AML-193 (cell line): ENCODE measurements at regions not wholly inside any gene's neighbourhood (a gene's known extent, or its start where the extent isn't known, plus 50 kb on each side); places are given as distances from the start of the nearest gene placed in this dataset.

ENCODE experiments used
- DNase-seq, 2 experiments: peaks; one replicate each; lab custom pipeline; 2025; lab: John Stamatoyannopoulos, UW

DNA sequence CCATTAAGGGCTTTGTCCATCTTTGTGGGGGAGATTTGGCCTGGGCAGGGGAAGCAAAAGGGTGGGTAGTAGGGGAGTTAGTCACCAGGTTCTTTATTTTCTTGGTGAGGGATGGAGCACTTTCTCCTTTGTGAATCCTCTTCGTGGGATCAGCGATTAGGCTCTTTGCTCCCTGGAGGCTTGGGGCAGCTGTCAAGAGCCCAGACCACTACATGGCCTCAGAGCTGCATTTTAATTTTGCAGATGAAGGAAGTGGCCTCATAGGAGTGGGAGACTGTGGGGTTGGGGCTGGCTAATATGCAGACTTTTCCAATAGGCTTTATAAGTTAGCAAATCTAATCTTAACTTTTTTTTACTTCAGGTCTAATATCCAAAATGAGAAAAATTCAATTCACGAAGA, 168.1 kb upstream of the DEFB112 start:
- no peak for DNase-seq

DNA sequence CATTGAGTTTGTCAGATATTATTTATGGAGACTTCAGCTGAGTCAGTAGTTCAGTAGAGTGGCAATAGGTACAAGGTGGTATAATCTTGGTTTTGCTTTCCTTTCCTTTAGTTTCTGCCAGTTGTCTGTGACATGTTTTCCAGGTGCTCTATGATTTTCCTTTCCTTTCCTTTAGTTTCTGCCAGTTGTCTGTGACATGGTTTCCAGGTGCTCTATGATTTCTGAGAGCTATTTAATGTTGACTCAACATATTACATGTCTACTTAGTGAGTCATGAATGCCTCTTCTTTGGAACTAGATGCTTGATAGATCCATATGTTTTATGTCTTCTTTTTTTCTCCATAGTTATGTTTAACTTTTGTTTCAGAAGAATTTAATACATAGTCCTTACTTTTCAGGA, 186.4 kb upstream of the DEFB112 start:
- DNase-seq: no peak

DNA sequence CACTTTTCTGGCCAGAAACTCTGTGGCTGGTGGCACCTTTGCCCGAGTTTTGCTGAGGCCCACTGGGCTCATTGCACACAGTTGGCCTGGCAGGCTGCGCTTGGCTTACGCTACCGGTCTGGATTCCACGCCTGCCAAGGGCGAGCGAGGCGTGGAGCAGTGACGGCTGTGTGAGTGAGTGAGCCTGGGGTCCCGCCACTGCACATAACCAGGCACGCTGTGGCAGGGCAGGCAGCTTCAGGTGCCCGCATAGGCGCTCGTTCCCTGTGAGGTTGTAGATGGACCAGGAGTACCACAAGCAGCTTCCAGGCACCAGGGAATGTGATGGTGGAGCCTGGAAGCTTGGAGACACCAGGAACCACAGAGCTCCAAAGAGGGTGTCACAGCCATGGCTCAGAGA, 190.1 kb upstream of the DEFB112 start:
- no peak for DNase-seq

DNA sequence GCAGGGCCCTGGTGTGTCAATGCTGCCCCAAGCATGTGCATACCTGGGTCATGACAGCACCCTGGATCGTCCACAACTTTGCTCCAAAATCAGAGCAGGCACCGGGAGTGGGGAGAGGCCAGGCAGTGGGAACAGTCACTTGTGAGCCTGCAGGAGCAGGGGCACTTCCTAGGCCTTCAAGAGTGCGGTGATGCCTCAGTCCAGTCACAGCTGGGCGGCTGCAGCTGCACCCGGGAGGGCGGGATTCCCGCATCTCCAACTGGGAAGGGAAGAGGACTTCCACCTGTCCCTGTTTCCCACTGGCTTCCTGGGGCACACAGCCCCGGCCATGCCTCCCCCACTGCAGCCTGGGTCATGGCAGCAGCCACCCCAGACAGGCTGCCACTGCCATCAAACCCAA, 191.3 kb upstream of the DEFB112 start:
- no peak for DNase-seq

DNA sequence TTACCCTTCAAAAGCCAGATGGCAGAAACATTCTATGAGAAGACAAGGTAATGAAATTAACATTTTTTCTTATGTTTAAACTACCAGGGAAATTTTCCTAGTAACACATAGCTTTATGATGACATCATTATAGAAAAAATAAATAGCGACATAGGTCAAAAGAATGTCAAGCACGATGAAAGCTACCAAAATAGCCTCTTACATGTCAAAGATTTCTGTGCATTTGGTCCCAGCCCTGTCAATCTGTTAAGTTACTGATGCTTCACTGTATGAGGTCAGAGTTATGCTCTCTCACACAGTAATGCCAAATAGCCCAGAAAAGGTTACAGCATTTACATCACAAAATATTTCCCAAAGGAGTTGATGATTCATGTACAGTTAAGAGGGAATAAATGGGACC, 199.8 kb upstream of the DEFB112 start:
- no peak for DNase-seq

DNA sequence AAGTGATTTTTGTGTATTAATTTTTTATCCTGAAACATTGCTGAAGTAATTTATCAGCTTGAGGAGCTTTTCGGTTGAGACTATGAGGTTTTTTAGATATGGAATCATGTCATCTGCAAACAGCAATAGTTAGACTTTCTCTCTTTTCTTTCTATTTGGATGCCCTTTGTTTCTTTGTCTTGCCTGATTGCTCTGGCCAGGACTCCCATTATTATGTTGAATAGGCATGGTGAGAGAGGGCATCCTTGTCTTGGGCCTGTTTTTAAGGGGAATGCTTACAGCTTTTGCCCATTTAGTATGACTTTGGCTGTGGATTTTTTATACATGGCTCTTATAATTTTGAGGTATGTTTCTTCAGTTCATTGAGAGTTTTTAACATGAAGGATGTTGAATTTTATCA, 207.6 kb upstream of the DEFB112 start:
- no peak for DNase-seq

DNA sequence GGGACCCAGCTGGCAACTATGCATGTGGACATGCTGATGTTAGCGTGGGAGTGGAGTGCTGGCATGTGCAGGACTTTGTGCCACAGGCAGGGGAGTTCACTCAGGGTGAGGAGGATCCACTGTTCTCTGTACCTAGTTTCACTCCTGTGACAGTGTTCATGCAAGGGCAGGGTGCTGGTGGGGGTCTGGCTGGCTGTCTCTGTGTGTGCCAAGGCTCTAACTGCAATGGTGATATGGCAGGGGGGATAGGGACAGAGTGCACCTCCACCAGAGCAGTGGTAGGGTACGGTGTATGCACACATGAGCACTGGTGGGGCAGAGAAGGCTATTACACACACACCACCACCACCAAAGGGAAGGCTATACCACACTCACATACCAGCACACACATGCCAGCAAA, 210.2 kb upstream of the DEFB112 start:
- no peak for DNase-seq

DNA sequence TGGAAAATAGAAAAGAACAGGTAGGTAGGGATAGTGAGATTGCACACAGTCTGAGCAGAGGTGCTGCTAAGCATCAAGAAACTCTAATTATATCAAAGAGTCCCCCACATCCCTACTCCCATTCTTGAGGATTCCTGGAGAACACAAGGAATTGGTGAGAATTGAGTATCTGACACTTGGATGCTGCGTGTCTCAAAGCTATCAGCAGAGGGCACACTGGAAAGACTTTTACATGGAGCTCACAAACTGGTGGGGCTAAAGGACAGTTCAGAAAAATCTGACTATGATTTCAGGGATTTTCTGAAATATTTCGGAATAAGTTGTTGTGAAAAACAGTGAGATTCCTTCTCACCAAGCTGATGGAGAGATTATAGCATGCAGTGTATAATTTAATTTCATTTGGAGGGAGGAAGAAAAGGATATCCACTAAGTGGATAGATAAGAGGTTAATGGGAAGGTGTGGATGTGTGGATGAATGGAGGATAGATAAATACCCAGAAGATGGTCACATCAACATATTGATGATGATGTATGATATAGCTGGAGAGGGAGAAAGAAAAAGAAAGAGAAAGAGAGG, 215.4 kb upstream of the DEFB112 start:
- peak in 1 of 2 experiments; percentile 27 for DNase-seq

DNA sequence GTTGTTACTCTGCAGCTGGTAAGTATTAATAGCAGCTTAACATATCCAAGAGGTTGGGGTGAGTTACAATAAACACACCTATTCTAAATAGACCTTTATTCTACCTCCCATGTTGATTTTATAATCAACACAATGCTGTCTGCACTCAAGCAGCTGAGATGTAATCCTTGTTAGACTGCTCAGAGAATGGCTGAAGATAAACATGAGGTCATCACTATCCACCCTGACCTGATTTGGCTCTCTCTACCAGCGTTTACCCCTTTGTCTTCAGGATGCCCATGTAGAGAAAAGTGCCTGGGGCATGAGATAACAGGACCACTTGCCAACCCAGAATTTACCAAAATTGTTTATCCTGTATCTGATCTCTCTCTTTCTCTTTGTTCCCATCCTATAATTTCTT, 220.7 kb upstream of the DEFB112 start:
- DNase-seq: no peak

DNA sequence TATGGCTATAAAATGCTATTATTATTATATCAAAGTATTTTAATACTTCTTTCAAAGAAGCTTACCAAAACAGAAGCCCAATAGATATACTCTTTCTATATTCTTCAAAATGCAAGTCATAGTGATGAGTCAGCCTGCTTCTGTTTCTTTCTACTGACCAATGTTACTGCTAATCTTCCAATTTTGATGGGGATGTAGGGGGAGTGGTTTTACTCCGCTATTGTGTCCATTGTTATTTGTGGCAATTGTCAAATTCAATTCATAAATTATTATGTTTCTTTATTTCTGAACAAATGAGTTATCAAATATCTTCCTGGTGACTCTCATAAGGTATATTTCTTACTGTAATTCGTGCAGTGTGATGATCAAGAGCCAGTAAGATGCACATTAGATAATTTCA, 221.5 kb upstream of the DEFB112 start:
- DNase-seq: no peak

DNA sequence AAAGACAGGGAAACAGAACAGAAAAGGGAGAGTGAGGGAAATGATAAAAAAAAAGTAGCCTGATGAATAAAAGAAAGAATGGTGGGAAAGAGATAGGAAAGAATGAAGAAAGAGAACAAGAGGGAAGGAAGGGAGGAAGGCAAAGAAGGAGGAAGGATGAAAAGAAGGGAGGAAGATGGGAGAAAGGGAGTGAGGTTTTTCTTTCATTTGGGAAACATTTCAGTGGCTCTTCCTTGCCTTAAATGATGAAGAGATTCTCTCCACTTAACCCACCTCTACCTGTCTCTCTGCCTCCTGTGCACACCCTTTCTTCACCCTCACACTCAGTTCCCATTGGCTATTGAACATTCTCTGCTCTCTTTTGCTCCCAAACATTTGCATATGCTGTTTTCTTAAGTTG, 222.1 kb upstream of the DEFB112 start:
- no peak for DNase-seq

DNA sequence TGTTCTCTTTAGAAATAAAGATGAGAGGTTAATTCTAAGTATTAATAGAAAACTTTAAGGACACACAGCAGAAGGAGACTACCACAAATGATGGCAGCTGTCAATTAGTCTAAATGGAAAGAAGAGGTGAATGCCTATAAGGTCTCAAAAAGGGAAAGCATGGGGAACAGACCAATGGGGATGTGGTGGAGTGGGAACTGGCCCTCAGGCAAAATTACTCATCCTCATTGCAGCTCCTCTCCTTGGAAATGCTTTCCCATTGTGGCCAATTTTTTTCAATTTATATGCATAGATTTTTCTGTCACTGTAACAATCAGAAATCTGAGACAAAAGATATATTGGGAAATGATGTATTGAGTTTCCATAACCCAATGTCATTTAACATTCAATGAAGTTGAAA, 222.9 kb upstream of the DEFB112 start:
- DNase-seq: no peak

DNA sequence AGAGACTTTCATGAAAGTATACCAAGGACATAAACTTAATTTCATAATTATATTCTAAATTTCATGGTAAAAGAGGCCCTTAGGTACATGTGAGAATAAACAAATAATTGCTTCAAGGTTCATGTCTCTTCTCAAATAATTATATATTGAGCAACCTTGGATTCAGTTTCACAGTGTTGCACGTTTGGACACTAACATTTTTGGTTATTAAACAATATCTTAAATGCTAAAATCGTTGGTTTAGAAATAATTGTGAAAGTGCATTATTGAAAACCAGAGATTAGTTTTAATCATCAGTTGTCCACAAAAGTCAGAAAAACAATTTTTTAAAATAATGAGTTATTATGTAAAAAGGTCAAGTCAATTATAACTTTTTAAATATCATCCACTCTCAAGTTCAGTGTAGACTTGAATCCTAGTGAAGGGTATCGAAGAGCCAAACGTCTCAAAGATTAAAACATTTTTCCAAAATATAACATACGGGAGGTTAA, 227.1 kb upstream of the DEFB112 start:
- DNase-seq: no peak

DNA sequence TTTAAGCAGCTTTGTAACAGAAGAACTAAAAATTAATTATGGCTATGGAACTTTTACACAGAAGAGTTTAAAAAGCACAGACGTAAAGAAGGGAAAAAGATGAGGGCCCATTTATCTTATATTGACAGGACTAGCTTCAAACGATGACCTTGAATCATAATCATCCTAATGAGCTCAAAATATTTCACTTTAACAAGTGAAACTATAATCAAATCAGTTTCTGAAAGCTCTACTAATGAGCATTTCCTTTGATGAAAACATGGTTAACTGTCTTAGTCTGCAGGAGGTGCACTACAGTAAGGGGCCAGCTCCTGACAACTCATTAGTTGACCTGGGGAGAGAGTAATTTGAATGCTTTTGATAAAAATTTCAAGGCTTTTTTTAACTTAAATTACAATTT, 228.0 kb upstream of the DEFB112 start:
- no peak for DNase-seq

DNA sequence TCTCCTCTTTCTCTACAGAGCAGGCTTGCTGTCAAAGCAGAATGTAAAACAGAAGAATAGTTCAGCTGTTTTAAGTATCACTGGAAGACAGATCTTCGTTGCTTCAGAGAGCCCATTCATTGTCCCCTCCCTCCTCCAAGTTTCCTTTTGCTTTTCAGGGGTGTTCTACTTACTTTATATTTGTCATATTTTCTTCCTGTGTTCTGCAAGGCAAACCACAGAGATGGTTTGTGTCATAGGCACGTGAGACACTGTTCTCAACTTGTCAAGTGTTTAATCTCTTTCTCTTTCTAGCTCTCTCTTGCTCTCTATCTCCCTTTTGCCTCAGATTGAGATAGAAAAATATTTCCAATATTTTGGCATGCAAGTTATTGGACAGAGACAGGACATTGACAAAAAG, 228.9 kb upstream of the DEFB112 start:
- DNase-seq: no peak

DNA sequence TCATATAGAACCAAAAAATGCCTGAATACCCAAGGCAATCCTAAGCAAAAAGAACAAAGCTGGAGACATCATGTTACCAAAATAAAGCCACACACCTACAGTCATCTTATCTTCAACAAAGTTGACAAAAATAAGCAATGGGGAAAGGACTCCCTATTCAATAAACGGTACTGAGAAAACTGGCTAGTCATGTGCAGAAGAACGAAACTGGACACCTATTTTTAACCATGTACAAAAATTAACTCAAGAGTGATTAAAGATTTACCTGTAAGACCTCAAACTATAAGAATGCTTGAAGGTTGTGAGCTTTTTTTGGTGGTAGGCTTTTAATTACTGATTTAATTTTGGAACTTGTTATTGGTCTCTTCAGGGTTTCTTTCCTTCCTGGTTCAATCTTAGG, 236.0 kb upstream of the DEFB112 start:
- no peak for DNase-seq

DNA sequence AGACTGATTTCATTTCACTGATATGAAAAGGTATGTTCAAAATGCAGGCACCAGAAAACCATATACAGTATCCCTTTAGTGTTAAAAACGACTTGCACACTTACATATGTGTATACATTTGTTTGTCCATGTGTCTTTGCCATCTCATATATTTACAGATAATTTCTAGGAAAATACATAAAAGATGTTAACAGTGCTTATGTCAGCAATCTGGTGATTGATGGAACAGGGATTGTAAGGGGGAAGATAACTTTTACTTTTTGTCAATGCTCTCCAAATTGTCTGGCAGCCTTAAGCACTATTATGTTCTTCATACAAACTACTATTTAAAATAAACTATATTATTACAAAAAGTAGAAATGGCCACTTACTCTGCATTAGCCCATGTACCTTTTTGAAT, 238.5 kb upstream of the DEFB112 start:
- no peak for DNase-seq

DNA sequence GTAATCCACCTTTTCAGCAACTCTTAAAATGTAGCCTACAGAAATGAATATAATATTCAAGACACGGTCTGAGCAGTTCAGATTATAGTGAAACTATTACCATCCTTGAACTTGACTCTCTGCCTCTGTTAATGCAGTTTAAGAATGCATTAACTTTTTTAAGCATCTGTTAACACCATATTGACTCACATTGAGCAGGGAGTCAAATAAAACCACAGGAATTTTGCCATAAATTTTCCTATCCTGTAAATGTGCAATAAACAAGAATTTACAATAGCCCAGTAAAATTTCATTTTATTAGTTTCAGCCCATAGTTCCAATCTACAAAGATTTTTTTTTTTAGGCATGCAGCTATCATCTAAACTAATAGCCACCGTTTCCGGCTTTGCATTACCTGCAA, 239.2 kb upstream of the DEFB112 start:
- no peak for DNase-seq

DNA sequence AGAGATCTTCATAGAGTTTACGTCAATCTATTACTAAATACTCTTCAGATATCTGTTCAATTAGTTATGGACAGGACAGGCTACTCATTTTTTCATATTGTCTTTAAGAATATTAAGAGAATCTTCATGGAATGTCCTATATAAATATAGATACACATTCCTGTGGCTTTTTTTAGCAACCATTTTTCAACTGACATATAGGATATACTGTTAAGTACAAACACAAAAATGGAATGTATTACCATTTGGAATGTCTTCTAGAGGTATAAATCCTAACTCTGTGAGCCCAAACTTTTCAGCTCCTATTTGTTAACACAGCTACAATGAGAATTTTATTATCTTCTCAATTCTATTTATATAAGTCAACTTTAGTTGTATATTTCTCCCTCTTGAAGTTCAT, 239.6 kb upstream of the DEFB112 start:
- DNase-seq: no peak

DNA sequence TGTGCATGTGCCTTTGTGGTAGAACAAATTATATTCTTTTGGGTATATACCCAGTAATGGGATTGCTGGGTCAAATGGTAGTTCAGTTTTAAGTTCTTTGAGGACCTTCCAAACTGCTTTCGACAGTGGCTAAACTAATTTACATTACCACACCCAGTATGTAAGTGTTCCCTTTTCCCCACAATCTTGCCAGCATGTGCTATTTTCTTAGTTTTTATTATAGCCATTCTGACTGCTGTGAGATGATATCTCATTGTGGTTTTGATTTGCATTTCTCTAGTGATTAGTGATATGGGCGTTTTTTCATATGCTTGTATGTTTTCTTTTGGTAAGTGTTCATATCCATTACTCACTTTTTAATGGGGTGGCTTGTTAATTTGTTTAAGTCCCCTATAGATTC, 251.6 kb upstream of the DEFB112 start:
- no peak for DNase-seq

DNA sequence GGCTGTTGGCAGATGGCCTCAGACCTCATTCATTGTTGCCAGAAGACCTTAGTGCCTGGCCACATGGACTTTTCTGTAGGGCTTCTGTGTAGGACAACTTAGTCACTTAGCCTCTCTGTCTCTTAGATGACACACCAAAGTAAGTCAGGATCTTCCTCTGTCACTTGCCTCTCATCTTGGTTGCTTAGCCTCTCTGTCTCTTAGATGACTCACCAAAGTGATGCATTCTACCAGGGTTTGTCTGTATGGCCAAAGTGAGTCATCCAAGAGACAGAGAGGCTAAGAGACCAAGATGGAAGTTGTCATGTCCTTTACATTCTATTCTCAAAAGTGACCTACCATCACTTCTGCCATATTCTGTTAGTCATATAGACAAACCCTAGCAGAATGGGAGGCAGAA, 255.9 kb upstream of the DEFB112 start:
- DNase-seq: no peak

DNA sequence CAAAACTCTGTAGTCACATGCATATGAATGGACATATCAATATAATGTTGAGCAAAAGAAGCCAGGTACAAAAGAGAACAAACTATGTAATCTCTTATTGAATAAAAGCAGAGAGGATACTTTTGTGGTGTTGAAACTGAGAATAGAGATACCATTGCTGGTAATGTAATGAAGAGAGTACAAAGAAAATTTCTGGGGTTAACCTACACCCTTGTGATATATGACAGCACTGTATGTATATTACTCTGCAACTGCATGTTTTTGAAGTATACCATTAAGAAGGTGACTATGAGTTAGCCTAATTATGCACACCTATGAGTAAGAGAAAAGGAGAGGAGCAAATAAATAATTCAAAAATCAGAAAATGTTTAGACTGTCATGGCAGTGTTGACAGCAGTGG, 268.8 kb upstream of the DEFB112 start:
- no peak for DNase-seq

DNA sequence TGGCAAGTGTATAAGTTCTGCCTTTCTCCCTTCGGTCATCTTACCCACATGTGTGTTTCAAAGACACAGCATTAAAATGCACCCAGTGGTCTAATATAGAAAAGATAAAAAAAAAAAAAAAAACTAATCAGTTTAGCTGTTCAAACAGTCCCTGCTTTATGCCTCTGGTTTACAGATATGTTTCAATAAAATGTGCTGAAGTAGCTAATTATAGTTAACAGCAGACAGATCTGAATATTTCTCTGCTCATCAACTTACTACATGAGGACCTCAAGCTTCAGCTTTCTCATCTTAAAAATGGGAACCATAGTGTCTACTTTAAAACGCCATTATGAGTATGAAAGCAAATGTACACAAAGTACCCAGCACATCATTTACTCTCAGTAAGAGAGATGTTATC, 280.6 kb upstream of the DEFB112 start:
- no peak for DNase-seq

DNA sequence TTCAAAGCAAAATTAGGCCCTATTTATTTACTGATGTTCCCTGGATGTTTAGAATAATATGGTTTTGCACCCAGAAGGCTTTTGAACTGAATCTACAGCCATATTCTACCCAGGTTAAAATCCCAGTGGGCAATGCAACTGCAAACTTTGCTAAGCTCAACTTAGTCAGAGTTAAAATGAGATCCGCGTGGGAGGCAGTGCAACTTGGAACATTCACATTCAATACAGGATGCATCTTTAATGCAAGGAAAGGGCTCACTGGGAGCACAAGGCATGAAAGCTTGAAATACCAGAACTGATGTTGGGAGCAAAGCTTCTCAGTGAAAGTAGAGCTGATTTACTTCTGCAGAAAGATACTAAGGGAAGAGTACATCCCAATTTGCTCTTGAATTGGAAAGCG, 281.2 kb upstream of the DEFB112 start:
- DNase-seq: no peak

DNA sequence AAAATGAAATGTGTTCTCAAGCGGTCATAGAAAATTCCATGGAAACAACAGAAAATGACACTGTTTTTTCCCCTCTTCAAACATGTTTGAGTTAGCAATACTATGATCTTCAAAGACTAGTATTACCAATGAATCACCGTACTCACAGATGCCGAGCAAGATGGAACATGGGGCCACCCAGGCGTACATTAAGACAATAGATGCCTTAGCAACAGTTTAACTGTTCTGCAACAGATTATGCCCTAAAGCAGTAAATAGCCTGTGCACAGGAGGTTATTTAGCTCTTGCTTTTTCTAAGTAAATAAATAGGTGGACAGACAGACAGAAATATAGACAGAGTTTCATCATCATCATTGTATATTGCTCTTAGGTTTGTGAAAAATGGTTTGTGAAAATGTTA, 284.0 kb upstream of the DEFB112 start:
- no peak for DNase-seq
